GM18499 (cell line): ENCODE measurements at regions not wholly inside any gene's neighbourhood (a gene's known extent, or its start where the extent isn't known, plus 50 kb on each side); places are given as distances from the start of the nearest gene placed in this dataset.

ENCODE experiments used
- ATAC-seq: cut with Tn5 transposase; IDR thresholded peaks from one replicate; pipeline ENCODE4 v1.9.1; 2021; ENCODE audit warnings: moderate number of reproducible peaks; ENCODE audit not compliant: insufficient read depth, unreplicated experiment

GRCh38 chr6:82712389-82712788, 348.8 kb downstream of the TPBG start:
- ATAC-seq: no peak

- no peak for ATAC-seq
These were observed 349.2 kb downstream of the TPBG start for GRCh38 chr6:82712826-82713225.

- no peak for ATAC-seq
These were observed 344.6 kb downstream of the UBE3D start for GRCh38 chr6:82720992-82721391.

GRCh38 chr6:82735790-82736189, 329.9 kb downstream of the UBE3D start:
- ATAC-seq: no peak

- ATAC-seq: no peak
These were observed 327.7 kb downstream of the UBE3D start for GRCh38 chr6:82737965-82738364.

GRCh38 chr6:82738773-82739172, 326.9 kb downstream of the UBE3D start:
- no peak for ATAC-seq

- ATAC-seq: no peak
These were observed 326.3 kb downstream of the UBE3D start for GRCh38 chr6:82739303-82739702.

GRCh38 chr6:82740072-82740471, 325.6 kb downstream of the UBE3D start:
- no peak for ATAC-seq

GRCh38 chr6:82741325-82741995, 324.2 kb downstream of the UBE3D start:
- no peak for ATAC-seq

GRCh38 chr6:82741996-82742385, 323.6 kb downstream of the UBE3D start:
- ATAC-seq: no peak

GRCh38 chr6:82744286-82745015, 321.2 kb downstream of the UBE3D start:
- no peak for ATAC-seq

GRCh38 chr6:82750556-82750955, 315.1 kb downstream of the UBE3D start:
- no peak for ATAC-seq

- ATAC-seq: no peak
These were observed 313.9 kb downstream of the UBE3D start for GRCh38 chr6:82751718-82752117.

- no peak for ATAC-seq
These were observed 303.8 kb downstream of the UBE3D start for GRCh38 chr6:82761674-82762345.

- ATAC-seq: no peak
These were observed 299.2 kb downstream of the UBE3D start for GRCh38 chr6:82766476-82766875.

GRCh38 chr6:82767037-82767436, 298.6 kb downstream of the UBE3D start:
- no peak for ATAC-seq

GRCh38 chr6:82767447-82767846, 298.2 kb downstream of the UBE3D start:
- ATAC-seq: no peak

- ATAC-seq: no peak
These were observed 292.6 kb downstream of the UBE3D start for GRCh38 chr6:82772851-82773717.

GRCh38 chr6:82775361-82775760, 290.3 kb downstream of the UBE3D start:
- no peak for ATAC-seq

- no peak for ATAC-seq
These were observed 289.7 kb downstream of the UBE3D start for GRCh38 chr6:82775981-82776380.

GRCh38 chr6:82779041-82779440, 286.6 kb downstream of the UBE3D start:
- ATAC-seq: no peak
